ENCODE measurements at regions not wholly inside any gene's neighbourhood (a gene's known extent, or its start where the extent isn't known, plus 50 kb on each side); places are given as distances from the start of the nearest gene placed in this dataset.

DNA sequence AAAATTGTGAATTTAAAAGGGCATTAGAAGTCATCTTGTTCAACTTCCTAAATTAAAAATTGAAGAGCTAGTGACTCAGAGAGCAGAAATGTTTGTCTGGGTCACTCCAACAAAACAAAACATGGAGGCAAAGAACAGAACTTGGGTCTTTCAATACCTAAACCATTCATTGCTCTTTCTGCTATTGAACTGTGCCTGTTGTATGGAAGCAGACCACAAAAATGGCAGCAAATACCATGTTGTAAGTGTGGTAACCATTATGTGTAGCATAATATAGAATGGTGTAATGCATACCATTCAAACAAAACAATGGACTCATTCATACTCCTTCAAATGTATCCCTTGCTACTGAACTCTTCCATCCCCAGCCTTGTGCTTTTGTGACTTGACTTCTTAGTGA lies 360.2 kb upstream of the NRG3 start:
- no peak for TF ChIP-seq POLR2AphosphoS5 (IDR thresholded peaks at IDR 0.05)
- TF ChIP-seq CTCF (IDR thresholded peaks at IDR 0.05), result no peak
- no peak for TF ChIP-seq POLR2A (IDR thresholded peaks at IDR 0.05)
- no peak for TF ChIP-seq EP300 (IDR thresholded peaks at IDR 0.05)
